A673 (cell line): ENCODE measurements at regions not wholly inside any gene's neighbourhood (a gene's known extent, or its start where the extent isn't known, plus 50 kb on each side); places are given as distances from the start of the nearest gene placed in this dataset.

ENCODE experiments used
- CTCF ChIP-seq: fragments of 300-800, 200-600 bp; sonication (generic); conservative IDR thresholded peaks from 2 replicates; pipeline ENCODE4 v1.5.1; 2017; ENCODE audit warnings: low read depth, mild to moderate bottlenecking, antibody characterized with exemption, low read length, moderate library complexity, mixed read lengths
- EZH2 ChIP-seq: fragments of 200-600 bp; sonication (generic); IDR thresholded peaks from 2 replicates; pipeline ENCODE4 v1.6.1; 2017; ENCODE audit warnings: borderline replicate concordance, low read depth, mild to moderate bottlenecking, mixed read lengths, antibody characterized with exemption, low read length; ENCODE audit not compliant: poor library complexity, severe bottlenecking

DNA sequence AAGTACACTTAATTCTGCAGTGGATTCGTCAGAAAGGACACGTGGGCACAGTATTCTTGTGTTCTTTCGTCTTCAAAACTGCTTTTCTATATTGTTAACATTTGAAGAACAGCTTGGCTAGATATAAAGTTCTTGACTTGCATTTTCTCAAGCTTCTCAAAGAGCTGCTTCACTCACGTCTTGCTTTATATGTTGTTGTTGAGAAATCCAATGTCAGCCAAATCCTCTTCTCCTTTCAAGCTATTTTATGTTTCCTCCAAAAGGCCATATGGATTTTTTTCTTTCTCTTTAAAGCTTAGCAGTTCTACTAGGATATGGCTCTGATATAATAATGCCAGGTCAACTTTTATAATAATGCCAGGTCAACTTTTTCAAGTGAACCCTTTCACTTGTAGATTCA is 65.5 kb upstream of the CYP1B1 start:
- TF ChIP-seq CTCF (no peak), EZH2 (no peak)
